ENCODE measurements at regions not wholly inside any gene's neighbourhood (a gene's known extent, or its start where the extent isn't known, plus 50 kb on each side); places are given as distances from the start of the nearest gene placed in this dataset.

- DNase-seq (ENCODE audit: extremely low read depth, low read depth) = no peak
Measured at GRCh38 chr6:167573461-167574215, 248.8 kb downstream of the TTLL2 start.

GRCh38 chr6:167574431-167575151 lies 249.7 kb downstream of the TTLL2 start:
- DNase-seq (ENCODE audit: extremely low read depth, low read depth) = no peak

GRCh38 chr6:167575158-167575696 lies 250.3 kb downstream of the TTLL2 start:
- no peak for DNase-seq (ENCODE audit: extremely low read depth, low read depth)

- DNase-seq (ENCODE audit: extremely low read depth, low read depth) = no peak
Measured at GRCh38 chr6:167576050-167576741, 250.5 kb upstream of the AFDN start.

DNA sequence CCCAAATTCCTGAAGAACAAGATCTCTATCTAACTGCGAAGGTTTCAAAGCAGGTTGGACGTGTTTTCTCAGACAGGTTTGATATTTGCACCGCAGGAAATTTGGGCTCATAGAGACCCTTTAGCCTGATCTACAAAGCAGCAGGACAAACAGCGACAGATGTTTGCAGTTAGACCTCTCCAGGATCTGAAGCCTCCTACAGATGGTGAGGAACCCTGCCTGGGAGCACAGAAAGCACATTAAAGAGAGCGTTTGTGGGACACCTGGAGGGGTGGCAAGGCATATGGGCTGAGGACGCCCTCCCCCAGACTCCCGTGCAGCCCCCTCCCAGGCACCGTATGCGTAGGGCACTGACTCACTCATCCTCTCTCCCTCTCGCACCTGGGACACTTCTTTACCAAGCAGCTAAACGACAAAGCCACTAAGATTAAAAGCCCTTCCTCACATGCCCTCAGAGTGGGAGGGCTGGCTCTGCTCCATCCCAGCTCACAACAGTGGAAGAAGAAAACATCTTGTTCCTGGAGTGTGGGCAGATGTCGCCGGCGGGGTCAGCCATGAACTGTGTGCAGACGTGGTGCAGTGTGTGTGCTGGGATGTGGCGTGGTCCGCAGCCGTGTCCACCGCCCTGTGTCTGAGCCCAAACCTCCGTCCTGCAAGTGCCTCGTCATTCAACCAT lies 249.7 kb upstream of the AFDN start:
- no peak for DNase-seq (ENCODE audit: extremely low read depth, low read depth)

DNA sequence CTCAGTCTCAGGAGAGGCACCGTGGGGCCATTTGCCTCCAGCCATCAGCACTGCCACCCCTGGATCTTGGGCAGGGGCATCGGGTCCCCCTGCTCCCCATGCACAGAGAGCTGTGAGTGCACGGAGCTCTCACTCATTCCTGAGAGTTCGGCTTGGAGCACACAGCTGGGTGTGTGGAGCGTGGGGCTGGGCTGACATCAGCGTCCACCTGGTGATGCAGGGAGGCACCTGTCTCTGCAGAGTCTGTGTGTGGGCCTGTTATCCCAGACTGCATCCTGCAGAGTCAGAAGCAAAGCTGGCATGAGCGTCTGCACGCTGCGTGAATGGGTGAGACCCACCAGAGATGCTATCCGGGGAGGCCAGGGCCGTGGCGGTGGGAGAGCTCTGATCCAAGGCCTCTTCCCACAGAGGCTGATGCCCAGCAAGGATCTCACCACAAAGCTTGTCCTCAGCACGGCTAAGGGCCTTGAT lies 248.8 kb upstream of the AFDN start:
- DNase-seq (ENCODE audit: extremely low read depth, low read depth) = no peak

- no peak for DNase-seq (ENCODE audit: extremely low read depth, low read depth)
Measured at GRCh38 chr6:167578371-167578901, 248.3 kb upstream of the AFDN start.

DNA sequence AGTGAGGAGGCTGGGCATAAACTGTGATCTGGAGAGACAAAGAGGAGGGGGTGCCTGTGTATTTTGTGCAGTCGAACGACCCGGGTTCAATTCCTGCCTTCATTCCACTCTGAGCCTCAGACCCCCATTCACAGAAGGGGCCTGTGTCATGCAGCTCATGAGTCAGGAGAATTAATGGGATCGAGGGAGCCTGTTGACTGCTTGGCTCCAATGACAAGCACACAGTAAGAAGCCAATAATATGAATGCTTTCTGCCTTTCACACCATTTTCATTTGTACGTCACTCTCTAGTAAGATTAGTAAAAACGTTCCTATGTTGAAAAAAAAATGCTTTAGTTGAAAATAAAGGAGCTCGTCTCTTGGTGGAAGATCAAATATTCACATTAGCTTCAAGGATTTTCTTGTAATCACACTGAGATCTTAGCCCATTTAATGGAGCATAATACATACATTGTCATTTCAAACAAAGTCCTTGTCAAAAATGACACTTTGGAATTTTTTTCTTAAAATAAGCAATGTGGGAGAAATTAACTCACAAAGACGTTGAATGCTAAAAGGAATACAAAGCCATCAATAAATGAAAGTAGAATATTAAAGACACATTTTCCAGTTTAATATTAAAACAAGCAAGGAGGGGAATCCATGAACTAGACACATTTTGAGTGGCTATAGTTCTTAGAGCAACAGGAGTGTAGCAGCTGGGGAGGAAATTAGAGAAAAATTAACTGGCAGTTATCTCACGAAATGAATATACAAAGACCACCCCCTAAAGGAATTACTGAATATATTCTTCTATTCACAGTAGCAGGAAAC lies 246.7 kb upstream of the AFDN start:
- no peak for DNase-seq (ENCODE audit: extremely low read depth, low read depth)

DNA sequence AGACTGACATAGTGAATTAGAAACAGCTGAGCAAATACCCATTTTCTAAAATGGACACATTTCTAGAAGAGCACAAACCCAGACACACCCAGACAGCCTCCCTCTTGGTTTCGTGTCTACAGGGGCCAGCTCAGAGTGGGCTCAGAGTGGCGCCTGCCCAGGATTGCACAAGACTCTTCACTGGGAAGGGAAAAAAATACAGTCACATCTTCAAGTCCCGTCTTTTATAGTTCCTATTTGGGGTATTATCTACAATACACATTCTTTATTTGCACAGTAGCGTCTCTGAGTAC lies 246.1 kb upstream of the AFDN start:
- DNase-seq (ENCODE audit: extremely low read depth, low read depth) = no peak

DNA sequence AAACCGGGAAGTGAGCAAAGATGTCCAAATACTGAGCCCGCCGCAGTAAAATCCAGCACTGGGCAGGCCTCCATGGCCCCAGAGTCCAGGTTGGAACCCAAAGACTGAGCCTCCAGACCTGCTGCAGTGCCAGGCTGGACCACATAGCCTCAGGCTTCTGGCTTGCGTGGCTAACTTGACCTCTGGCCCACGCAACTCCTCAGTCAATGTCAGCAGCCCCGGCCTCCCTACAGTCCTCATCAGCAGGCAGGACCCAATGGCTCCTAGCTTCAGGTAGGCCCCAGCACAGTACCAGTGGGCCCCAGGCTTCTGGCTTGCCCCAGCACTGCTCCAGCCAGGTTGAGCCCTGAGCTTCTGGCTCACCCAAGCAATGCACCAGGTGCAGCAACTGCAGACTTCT lies 245.1 kb upstream of the AFDN start:
- no peak for DNase-seq (ENCODE audit: extremely low read depth, low read depth)

GRCh38 chr6:167583412-167583811 lies 243.3 kb upstream of the AFDN start:
- no peak for DNase-seq (ENCODE audit: extremely low read depth, low read depth)

GRCh38 chr6:167588181-167588919 lies 238.4 kb upstream of the AFDN start:
- DNase-seq (ENCODE audit: extremely low read depth, low read depth) = no peak

DNA sequence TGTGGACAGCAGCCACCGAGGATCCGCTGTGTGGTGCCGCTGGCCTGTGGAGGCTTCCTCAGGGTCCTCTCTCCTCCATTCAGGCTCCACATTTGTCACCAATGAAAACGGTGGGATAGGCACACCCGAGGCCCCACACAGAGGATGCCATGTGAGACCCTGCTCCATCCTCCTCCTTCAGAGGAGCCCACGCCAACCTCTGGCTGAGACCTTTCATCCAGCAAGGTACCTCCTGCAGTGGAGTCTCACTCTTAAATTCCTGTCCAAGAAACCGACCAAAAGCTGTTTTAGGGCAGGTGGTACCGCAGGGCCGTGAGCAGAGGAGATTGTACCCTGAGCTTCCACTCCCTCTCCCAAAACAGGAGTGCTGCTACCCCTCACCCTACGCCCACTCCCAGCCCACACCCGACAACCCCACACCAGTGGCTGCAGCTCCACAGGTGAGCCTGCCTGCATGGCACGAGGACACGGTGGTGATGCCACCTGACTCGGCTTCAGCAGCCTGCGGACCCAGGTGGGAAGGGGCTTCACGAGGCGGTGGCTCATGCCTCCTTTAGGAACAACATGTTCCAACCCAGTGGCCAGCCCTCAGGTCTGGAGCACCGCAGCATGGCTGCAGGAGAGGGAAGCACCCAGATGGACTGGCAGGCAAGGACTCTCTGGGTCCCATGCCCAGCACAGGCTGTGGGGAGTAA lies 237.6 kb upstream of the AFDN start:
- no peak for DNase-seq (ENCODE audit: extremely low read depth, low read depth)

DNA sequence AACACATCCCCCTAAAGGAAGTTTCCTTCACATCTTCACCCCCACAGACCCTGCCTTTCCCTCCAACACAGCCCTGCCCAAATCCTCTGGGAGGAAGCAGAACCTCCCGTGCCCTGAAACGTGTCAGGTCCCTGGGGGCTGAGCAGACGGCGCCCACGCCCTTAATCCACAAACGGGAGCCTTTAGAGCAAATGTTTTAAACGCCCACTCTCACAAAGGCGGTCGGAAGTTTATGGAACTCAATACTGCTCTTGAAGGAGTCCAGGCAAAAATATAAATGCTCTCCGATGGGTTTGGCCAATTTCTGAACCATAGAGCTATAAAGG lies 237.1 kb upstream of the AFDN start:
- DNase-seq (ENCODE audit: extremely low read depth, low read depth) = no peak

- no peak for DNase-seq (ENCODE audit: extremely low read depth, low read depth)
Measured at GRCh38 chr6:167590193-167590592, 236.5 kb upstream of the AFDN start.

Data from NCI-H460 (cell line).